ENCODE measurements at regions not wholly inside any gene's neighbourhood (a gene's known extent, or its start where the extent isn't known, plus 50 kb on each side); places are given as distances from the start of the nearest gene placed in this dataset.

- ChIA-PET POLR2A (no interaction called here), CTCF (no interaction called here)
- H3K4me1 ChIP-seq (ENCODE audit: control insufficient read depth, insufficient read depth, low read length) = peaks cover 14% of the 10 kb centered on the region
- H3K36me3 ChIP-seq (ENCODE audit: control insufficient read depth in 2 of 2, insufficient read depth in 1 of 2, low read length in 2 of 2) = no peaks in the 10 kb centered on the region
- no peak overlapping the region for H3K27ac ChIP-seq (ENCODE audit: extremely low read depth, low read depth, low read length)
- no peak overlapping the region for H3K4me3 ChIP-seq (ENCODE audit: low read depth, low read length)
- TF ChIP-seq ZNF366 (tag by site-specific recombination; conservative IDR thresholded peaks at IDR 0.05) (no peak), ZBTB1 (tag by site-specific recombination; IDR thresholded peaks at IDR 0.05) (no peak), ZNF433 (tag by site-specific recombination; IDR thresholded peaks at IDR 0.05; ENCODE audit: low read depth) (no peak), ZNF18 (tag by site-specific recombination; IDR thresholded peaks at IDR 0.05) (no peak), ZNF518A (tag by site-specific recombination; conservative IDR thresholded peaks at IDR 0.05; ENCODE audit: low read depth) (no peak), ZFHX2 (tag by site-specific recombination; conservative IDR thresholded peaks at IDR 0.05) (no peak), ZNF791 (tag by site-specific recombination; IDR thresholded peaks at IDR 0.05) (no peak), WT1 (tag by site-specific recombination; IDR thresholded peaks at IDR 0.05) (no peak), ZNF768 (tag by site-specific recombination; IDR thresholded peaks at IDR 0.05) (no peak), ZNF677 (tag by site-specific recombination; IDR thresholded peaks at IDR 0.05) (no peak), HOXD13 (CRISPR knock-in tag; IDR thresholded peaks at IDR 0.05; ENCODE audit: borderline replicate concordance) (no peak), ZNF600 (tag by site-specific recombination; IDR thresholded peaks at IDR 0.05) (no peak), ZNF19 (tag by site-specific recombination; IDR thresholded peaks at IDR 0.05; ENCODE audit: low read depth) (no peak), ZNF571 (tag by site-specific recombination; IDR thresholded peaks at IDR 0.05) (no peak), ZNF157 (tag by site-specific recombination; IDR thresholded peaks at IDR 0.05) (no peak), PRDM6 (tag by site-specific recombination; IDR thresholded peaks at IDR 0.05) (no peak), ZNF394 (tag by site-specific recombination; IDR thresholded peaks at IDR 0.05; ENCODE audit: borderline replicate concordance) (no peak), PRDM2 (tag by site-specific recombination; IDR thresholded peaks at IDR 0.05; ENCODE audit: borderline replicate concordance) (no peak), ZNF10 (tag by site-specific recombination; IDR thresholded peaks at IDR 0.05) (no peak)
- no peaks in the 10 kb centered on the region; the same call in 1 of the 2 replicates for H3K9me3 ChIP-seq (ENCODE audit: control insufficient read depth, insufficient read depth, low read depth, low read length)
Observed at GRCh38 chr15:67914028-67914427, 74.2 kb upstream of the RNU6-1 start.

All from HEK293 (cell line).